NCI-H2196 treated with DMSO at 0.1 percent for 48 hours (cell line): ENCODE measurements at regions not wholly inside any gene's neighbourhood (a gene's known extent, or its start where the extent isn't known, plus 50 kb on each side); places are given as distances from the start of the nearest gene placed in this dataset.

Source experiments
- DNase-seq: peaks from one replicate; lab custom pipeline; 2025; ENCODE audit not compliant: unreplicated experiment; lab: John Stamatoyannopoulos, UW

DNA sequence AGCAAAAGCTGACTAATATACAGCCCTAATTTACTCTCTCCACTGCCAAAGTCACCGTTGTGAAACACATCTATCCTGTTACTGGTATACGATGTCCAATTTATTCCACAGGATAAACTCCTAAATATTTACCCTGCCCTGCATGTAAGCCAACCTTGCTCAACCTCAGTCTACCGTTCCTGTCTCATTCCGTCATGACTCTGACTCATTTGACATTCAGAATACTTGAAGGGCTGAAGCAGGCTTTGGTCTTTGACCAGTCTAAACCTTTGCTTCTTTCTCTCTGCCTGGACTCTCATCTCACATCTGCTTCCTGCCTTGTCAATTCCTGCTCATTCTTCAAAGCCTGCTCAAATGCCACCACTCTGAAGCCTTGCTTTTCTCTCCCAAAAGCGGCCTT lies 157.5 kb downstream of the SCP2D1 start:
- no peak for DNase-seq

DNA sequence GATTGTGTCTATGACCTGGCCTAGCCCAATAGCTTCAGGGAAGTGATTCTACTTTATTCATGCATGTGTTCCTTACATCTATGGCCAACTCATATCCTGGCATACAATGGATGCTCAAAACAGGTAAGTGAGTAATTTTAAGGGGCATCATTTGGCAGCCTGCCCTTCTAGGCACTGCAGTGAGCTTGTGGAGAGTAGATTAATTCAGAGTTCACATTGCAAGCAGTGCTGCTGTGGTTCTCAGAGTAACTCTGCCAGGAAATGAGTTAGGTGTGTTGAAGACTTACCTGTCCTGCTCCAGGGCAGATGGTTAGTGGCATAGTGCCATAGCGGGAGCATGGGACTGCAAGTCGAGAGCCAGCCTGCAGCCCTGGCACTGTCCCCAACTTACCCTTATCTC lies 158.0 kb downstream of the SCP2D1 start:
- DNase-seq: no peak

DNA sequence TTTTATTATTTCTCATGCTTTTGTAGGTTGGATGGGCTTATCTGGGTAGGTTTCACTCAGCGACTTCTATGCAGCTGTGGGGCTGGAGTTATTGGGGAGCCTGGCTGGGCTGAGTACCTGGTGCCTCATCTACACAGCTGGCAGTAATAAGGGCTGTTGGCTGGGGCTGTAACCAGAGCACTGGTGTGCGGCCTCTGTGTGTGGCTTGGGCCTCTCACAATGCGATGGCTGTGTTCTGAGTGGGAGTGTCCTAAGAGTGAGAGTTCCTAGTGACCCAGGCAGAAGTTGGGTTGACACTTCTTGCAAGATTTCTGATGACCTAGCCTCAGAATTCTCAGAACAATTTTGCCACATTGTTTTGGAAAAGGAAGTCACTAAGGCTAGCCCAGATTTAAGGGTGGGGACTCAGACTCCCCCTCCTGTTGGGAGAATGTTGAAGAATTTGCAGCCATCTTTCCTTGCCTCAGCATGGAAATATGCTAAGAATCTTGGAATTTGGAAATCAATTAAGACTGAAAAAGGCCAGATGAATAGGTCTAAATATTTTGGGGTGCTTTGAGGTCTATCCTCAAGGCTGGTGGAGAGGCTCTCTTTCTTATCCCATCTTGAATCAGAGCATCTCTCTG lies 158.8 kb downstream of the SCP2D1 start:
- no peak for DNase-seq

DNA sequence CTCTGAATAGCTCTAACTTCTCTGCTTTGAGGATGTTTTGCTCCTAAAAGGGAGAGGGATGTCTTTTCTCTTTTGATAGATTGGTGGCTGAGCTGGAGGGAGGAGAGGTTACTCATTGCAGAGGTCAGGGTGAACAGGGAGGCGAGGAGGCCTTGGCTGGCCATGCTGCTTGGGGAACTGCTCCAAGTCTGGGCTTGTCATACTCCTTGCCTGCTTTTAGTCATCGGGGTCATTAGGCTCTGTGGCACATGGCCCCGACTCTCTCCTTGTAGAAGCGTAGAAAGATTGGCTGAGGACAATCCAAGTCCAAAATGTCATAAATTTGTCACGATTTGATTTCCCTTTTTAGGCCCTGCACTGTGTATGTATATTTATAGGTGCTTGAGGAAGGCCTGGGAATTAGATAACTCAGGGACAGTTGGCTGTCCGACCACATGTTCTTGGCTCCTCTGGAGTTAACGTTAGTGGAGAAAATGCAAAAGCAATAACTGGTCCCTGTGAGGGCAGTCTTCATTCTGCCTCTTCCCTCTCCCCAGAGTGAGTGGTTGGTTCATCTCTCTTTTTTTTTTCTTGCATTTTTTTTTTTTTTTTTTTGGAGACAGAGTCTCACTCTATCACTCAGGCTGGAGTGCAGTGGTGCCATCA lies 160.1 kb downstream of the SCP2D1 start:
- DNase-seq: no peak

DNA sequence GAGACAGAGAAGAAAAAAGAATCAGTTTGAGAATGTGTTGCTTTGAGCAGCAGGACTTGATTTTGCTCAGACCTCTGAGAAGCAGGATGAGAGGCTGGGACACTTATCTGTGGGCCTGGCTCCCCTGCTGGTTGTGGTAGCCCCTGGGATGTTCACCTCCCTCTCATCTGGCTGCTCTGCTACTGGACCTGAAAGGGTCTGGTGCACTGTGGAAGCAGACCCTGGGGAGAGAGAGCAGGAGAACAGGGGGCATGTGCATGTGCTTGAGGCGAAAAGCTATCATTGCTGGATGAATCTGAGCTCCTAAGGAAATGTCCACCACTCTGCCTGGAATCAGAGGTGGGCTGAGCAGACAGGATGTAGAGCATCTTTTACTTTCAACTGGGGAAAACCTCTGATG lies 161.1 kb downstream of the SCP2D1 start:
- DNase-seq: no peak

DNA sequence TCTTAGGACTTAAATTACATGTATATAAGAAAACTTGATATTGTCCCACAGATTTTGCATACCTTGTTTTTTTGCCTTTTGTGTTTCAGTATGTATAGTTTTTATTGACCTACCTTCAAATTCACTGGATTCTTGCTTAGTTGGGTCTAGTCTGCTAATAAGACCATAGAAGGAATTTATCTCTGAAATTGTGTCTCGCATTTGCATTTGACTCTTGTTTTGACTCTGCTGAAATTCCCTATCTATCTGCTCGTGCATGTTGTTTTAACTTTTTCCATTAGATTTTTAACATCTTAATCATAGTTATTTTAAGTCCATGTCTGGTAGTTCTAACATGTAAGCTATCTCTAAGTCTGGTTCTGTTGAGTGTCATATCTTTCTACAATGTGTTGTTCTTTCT lies 163.9 kb downstream of the SCP2D1 start:
- DNase-seq: no peak

DNA sequence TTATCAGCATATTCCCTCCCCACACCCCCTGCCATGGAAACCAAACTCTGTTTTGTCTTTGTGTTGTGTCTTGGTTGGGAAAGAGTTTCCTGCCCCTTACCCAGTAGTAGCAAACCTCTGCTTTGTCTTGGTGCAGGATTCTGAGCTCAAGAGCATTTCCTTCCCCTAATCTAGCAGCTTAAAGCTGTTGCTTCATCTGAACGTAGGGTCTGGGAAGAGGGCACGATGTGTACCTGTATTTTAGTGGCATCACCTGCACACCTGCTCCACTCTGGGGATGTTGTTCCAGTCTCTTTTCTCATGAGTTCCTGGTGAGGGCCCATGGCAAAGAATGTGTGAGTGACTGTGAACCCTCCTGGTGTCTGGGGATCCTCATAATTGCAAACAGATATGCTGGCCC lies 164.7 kb downstream of the SCP2D1 start:
- DNase-seq: no peak

DNA sequence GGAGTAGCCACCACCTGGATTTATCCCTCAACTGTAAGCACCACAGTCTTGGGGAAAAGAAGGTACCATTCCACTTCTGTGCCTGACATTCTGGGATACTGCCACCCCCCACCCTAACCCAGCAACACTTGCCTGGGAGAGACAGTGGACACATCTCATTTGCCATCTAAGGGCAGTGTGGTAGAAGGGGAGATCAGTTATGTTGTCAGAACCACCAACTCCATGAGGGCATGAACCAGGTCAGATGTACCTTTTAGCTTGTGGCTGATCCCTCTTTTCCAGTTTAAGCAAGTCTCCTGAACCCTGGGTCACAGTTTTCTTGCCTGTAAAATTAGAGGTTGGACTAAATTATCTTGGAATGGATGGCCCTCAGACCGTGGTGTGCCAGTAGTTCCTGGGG lies 165.5 kb downstream of the SCP2D1 start:
- no peak for DNase-seq

DNA sequence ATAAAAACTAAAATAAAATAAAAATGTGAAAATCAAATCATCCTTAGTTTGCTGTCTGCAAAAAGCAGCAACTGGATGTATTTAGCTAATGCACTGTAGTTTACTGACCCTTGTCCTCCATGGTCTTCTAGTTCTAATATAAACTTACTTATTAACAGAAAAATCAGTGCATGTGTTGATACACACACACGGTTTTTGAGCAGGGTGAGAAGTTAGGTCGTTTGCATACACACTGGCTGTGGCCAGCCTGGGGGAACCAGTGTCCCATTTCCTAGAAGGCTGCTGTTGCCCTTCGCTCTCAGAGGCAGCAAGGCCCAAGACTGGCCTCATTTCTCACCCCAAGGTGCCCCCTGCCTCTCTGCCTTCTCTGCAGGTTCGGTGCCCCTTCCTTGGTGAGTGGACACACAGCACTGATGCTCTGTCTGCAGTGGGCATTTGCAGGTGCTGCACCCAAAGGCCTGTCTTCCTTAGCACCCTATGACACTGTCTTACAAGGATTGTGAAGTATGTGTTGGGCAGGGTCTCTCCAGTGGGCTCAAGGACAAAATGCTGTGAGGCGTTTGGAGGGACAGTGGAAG lies 168.5 kb downstream of the SCP2D1 start:
- no peak for DNase-seq

DNA sequence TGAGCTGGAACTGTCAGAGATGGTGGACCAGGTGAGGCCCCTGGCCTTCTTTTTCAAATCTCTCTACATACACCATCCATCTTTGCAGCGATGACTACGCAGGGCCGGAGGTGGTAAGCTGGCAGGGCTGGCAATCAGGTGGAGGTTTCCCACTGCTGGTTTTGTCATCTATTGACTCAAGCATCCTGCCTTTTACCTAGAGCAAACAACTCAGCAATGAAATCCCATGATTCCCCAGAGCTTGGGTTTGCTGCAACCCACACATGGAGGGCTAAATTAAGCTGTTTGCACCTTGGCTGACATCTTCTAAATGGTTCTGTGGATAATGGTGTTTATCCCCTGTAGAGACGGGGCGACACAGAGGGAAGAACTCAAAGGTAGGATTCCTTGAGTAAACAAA lies 170.2 kb downstream of the SCP2D1 start:
- DNase-seq: no peak

DNA sequence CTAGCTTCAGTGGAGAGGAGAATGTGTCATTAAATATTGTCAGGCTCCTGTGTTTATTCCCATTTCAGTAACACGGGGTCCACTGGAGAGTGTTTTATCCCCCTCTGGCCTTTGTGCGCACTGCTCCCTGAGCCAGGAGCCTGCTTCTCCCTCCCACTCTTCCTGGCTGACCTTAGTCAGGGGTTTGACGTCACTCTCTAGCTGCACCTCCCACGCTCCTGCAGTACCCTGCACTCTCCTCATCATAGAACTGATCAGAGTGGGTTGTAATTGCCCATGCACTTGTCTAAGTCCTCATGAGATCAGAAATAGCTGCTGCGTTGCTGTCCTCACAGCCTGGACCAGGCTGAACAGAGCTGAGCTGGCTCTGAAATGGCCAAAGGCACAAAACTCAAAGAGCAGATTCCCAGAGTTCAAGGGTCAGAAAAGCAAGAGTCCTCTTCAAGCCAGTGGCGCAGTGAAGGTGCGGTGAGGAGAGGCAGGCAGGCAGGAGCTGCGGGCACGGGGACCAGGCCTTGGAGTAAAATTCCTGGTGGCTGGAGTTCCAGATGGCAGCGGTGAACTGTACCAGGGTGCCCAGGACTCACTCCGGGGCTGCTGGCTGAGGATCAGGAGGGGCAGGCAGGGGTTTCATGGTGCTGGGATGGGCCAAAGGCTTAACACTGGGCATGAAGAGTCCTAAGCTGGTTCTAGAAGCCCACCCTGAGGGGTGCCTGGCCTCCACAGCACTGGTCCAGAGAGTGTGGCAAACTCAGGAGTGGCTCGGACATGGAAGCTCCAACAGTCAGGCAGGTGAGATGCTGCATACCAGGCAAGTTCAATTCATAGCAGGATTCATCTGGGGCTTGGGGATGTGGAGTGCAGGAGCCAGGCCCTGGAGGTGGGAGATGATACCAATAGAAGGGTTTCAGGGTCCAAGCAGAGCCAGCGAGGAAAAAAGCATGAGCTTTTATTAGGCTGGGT lies 170.9 kb downstream of the SCP2D1 start:
- DNase-seq: no peak

DNA sequence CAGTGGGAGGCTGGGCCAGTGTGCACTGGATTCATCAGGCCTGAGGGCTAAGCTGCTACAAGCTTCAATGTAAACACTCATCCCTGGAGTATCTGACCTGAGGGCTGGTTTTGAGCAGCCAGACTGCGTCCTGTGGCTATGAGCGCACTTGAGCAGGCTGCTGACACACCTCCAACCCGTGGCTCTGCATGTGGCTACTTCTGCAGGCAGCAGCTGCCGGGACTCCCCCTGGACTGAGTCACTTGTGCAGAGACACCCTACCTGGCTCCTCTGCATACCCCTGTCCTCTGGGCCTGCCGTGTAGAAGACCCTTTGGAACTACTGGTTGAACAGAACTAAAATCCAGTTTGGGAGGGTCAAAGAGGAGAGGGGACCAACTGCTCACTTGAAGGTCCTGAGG lies 172.0 kb downstream of the SCP2D1 start:
- DNase-seq: no peak

DNA sequence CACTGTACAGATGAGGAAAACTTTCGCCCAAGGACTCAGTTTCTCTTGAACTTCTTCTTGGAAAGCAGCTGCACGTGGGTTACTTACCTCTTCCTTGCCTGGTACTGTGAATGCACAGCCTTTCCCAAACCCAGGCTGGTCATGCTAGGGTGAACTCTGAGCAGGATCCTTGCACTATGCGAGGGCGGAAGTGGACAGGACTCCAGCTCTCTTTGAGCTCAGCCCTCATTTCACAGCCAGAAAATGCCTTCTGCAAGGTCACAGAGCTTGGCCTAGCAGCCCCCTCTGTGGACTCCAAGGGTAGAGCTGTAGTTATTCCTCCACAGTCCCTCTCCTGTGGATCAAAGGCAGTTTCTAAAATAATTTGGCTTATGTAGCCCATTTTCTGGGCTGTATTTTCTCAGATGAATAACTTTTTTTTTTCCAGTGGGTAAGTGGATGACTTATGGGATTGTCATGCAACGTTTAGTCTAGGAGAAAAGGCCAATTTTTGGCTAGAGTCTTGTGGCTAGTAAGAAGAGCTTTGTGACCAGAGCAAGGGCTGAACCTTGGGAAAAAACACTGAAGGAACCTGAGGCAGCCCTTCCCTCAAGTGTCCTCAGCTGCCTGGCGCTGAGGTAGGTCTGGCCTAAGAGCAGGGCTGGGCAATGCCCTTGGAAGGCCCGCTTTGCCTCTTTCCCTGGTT lies 172.7 kb downstream of the SCP2D1 start:
- DNase-seq: no peak

DNA sequence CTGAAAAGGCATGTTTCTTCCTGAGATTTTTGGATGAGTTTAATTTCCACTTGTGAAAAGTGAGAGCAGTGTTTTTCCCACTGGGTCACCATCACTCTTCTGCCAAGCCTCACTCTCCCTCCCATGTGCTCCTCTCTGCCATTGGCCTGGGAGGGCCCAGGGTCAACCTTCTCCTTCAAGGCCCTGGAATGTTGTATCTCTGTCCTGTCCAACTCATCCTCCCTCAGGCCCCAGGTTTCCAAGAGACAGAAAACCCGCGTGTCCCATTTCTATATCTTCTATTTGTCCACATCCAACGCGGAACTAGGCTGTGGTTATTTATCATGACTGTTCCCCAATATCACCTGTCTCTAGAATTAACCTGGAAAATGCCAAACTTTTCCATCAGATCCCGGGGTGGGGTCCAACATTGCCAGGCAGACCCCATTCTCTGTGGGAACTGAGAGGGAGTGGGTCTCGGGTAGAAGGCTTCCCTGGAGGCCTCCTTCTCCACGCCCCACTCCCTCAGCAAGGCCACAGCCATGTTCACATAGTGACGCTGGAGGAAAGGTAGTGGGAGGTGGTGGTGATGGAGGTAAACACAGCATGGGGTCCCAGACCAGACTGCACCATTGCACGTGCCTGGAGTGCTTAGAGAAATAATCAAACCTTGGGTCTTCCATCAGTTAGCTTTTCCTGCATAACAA lies 173.5 kb downstream of the SCP2D1 start:
- DNase-seq: no peak

DNA sequence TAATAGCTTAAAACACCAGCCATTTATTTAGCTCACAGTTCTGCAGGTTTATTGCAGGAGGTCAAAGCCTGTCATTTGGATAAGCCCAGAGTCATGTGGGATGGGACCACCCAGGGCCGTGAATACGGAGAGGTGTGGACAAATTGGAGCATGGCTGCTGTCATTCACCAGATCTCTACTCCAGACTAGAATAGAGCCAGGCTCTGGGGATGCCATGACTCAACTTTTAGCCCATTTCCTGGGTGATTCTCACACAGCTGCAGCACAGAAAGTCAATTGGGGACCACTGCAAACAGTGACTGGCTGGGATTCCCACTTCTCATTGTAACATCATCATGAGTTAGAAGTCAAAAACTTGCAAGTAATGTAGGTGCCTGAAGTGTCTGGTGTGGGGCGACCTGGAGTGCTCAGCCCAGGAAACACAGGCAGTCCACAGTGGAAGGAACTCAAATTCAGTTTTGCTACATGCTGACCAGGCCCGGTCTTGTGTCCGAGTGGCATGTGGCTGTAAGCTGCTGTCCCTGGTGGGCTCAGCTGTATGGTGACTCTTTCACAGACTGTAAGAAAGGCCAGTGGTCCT lies 174.3 kb downstream of the SCP2D1 start:
- no peak for DNase-seq

DNA sequence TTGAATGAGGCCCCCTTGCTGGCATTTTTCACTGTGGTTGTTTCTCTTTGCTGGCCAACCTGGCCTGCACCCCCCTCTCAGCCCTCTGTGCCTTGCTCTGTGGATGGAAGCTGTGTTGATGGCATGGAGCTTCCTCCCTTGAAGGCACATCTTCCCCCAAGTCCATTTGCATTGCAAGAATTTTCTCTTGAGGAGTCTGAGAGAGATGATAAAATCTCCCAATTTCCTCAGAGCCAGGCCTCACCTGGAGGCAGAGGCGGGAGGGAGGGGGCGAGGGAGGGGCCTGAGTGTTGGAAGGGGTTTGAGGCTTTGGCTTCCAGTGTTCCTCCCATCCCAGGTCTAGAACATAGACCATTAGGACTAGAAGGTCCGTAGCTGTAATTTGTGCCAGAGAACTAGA lies 175.1 kb downstream of the SCP2D1 start:
- no peak for DNase-seq

DNA sequence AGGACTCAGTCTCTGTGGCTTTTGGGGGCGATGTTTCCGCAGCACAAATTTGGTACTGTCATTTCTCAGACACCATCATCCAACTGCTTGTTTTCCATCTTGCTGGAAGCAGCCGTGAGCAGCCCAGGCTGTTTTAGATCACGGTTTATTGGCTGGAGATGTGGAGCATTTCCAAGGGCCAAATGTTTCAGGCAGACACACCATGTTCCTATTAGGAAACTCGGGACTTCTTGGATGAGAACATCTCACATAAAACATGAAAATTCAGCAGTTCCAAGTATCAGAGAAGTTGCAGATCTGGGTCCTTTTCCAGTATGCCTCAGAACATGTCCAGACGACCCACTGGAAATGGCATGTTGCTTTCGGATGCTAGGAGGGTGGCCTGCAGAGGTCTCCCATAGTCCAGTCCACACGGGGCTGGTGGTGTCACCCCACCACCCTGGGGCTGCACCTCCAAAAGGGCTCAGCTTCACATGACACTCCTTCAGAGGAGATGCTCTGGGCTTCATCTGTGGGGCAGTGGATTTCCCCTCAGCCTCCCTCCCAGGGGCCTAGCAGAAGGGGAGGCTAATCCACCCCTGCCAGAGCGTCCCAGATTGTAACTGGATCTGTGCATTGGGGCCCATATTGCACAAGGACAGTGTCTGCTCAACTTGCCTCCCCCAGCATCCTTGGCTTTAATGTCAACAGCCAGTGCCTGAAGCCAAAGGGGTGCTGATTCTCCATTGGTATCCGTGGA lies 176.3 kb downstream of the SCP2D1 start:
- no peak for DNase-seq

DNA sequence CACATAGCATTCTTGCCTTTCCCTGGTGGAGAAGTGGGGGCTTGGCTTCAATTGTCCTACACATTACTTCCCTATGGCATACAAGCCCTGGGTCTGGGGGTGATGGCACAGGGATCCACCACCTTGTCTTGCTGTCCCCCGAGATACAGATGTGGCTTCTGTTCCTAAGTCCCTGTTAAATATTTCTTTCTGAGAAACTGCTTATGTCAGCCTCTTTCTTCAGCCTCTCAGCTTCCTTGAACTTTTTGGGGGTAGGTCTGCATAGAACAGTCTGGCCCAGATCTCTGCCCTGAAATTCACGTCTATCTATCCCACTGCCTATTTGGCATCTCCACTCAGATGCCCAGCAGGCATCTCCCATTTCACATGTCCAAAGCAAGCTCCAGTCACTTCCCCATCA lies 177.4 kb downstream of the SCP2D1 start:
- DNase-seq: no peak

DNA sequence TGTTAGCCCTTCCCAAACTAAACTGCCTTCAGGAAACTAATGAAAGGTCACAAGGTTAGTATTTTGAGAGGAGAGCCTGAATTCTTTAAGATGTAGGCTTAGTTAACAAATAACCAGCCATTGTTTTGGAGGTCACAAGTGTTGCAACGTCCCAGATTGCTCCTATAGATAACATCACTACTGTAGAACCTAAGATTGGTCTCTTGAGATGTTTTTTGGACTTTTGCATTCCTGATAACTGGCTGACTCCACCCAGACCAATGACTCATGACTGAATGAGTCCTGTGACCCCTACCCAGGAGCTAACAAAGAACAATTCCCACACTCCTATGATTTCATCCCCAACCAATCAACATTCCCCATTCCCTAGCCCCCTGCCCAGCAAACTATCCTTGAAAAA lies 178.8 kb downstream of the SCP2D1 start:
- no peak for DNase-seq

DNA sequence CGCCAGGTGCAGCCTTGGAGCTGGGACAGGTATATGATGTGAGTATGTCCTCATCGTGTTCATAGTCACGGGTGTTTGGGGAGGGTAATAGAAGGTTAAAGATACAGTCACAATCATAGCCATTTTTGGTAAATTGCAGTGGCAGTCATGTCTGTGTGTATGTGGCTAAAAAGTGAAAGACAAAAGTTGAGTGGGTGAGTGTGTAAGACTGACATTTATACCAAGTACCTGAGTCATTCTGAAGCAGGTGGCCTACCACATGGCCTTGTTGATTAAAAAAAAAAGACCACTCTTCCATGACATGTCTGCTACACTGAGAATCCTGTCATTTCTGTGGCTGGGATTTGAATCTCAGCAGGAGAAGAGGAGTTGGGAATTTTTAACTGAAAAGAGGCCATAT lies 181.9 kb downstream of the SCP2D1 start:
- DNase-seq: no peak
